Neuronal stem cell (in vitro differentiated cells): ENCODE measurements at regions not wholly inside any gene's neighbourhood (a gene's known extent, or its start where the extent isn't known, plus 50 kb on each side); places are given as distances from the start of the nearest gene placed in this dataset.
A peak's percentile ranks its signal among the peaks of the same experiment; 100 is the strongest.

Experiments used
- DNase-seq: peaks from one replicate; pipeline ENCODE4 v3.0.0-alpha.2; 2013; ENCODE audit warnings: low spot score
- H2AFZ ChIP-seq: one replicate; pipeline ENCODE4 v1.6.1; 2013; ENCODE audit warnings: mild to moderate bottlenecking, low read length, inconsistent platforms
- H2AK5ac ChIP-seq: 2 replicates; pipeline ENCODE4 v1.6.1; 2013; ENCODE audit warnings: low read depth, mild to moderate bottlenecking, inconsistent platforms, low read length, moderate library complexity, mixed read lengths
- H2BK120ac ChIP-seq: 2 replicates; pipeline ENCODE4 v1.6.1; 2013; ENCODE audit warnings: low read depth, mild to moderate bottlenecking, inconsistent platforms, low read length, moderate library complexity, mixed read lengths
- H2BK12ac ChIP-seq: one replicate; pipeline ENCODE4 v1.6.1; 2013; ENCODE audit warnings: low read length, inconsistent platforms
- H2BK15ac ChIP-seq: 2 replicates; pipeline ENCODE4 v1.6.1; 2013; ENCODE audit warnings: mild to moderate bottlenecking, low read length, inconsistent platforms, mixed read lengths
- H2BK5ac ChIP-seq: one replicate; pipeline ENCODE4 v1.6.1; 2013; ENCODE audit warnings: inconsistent platforms, mild to moderate bottlenecking, low read length, moderate library complexity
- H3K14ac ChIP-seq: one replicate; pipeline ENCODE4 v1.6.1; 2013; ENCODE audit warnings: low read length, inconsistent platforms
- H3K18ac ChIP-seq: 2 replicates; pipeline ENCODE4 v1.6.1; 2013; ENCODE audit warnings: low read length, inconsistent platforms
- H3K23ac ChIP-seq: 2 replicates; pipeline ENCODE4 v1.6.1; 2013; ENCODE audit warnings: low read depth, mild to moderate bottlenecking, mixed read lengths, low read length, inconsistent platforms; ENCODE audit not compliant: poor library complexity
- H3K27ac ChIP-seq: replicated peaks from 3 replicates; pipeline ENCODE4 v1.5.1; 2013; ENCODE audit warnings: low read length, inconsistent platforms
- H3K27me3 ChIP-seq, 3 experiments: 2 replicates each; pipeline ENCODE4 v1.6.1; 2013; ENCODE audit warnings: low read length in 3 of 3, mild to moderate bottlenecking in 2 of 3, inconsistent platforms in 1 of 3, low read depth in 1 of 3, mixed read lengths in 1 of 3, moderate library complexity in 1 of 3; ENCODE audit not compliant: control insufficient read depth in 3 of 3, insufficient read depth in 3 of 3
- H3K36me3 ChIP-seq, 2 donors: replicated peaks in 1 of 2; 2 replicates each; pipeline ENCODE4 v1.6.1; 2013; ENCODE audit warnings: low read length in 2 of 2; ENCODE audit not compliant: control insufficient read depth in 2 of 2, insufficient read depth in 2 of 2
- H3K4ac ChIP-seq: 2 replicates; pipeline ENCODE4 v1.6.1; 2013; ENCODE audit warnings: inconsistent platforms, mild to moderate bottlenecking, low read length, moderate library complexity
- H3K4me1 ChIP-seq, 2 donors: 1 replicate in 1 of 2; 2 replicates in 1 of 2; pipeline ENCODE4 v1.6.1; 2013; ENCODE audit warnings: low read length in 2 of 2, low read depth in 1 of 2; ENCODE audit not compliant: control insufficient read depth in 2 of 2, insufficient read depth in 1 of 2
- H3K4me2 ChIP-seq: one replicate; pipeline ENCODE4 v1.6.1; 2013; ENCODE audit warnings: mild to moderate bottlenecking, low read length, inconsistent platforms; ENCODE audit not compliant: insufficient read depth, poor library complexity, severe bottlenecking
- H3K4me3 ChIP-seq, 2 donors: 2 replicates each; pipeline ENCODE4 v1.5.1; 2013; ENCODE audit warnings: low read length in 2 of 2, mild to moderate bottlenecking in 2 of 2, inconsistent platforms in 1 of 2, moderate library complexity in 1 of 2
- H3K79me1 ChIP-seq: one replicate; pipeline ENCODE4 v1.6.1; 2013; ENCODE audit warnings: low read depth, mild to moderate bottlenecking, inconsistent platforms, low read length, moderate library complexity
- H3K9ac ChIP-seq: one replicate; pipeline ENCODE4 v1.6.1; 2013; ENCODE audit warnings: mild to moderate bottlenecking, low read depth, low read length, inconsistent platforms; ENCODE audit not compliant: poor library complexity
- H3K9me3 ChIP-seq, 2 donors: replicated peaks in 1 of 2; 2 replicates each; pipeline versions ENCODE3 to v1.6.1; 2013; ENCODE audit warnings: low read length in 2 of 2, mild to moderate bottlenecking in 2 of 2, inconsistent platforms in 1 of 2, low read depth in 1 of 2, mixed read lengths in 1 of 2, moderate library complexity in 1 of 2; ENCODE audit not compliant: control insufficient read depth in 2 of 2, insufficient read depth in 1 of 2
- H4K8ac ChIP-seq: one replicate; pipeline ENCODE4 v1.6.1; 2013; ENCODE audit warnings: low read depth, mild to moderate bottlenecking, inconsistent platforms, low read length, moderate library complexity
- H4K91ac ChIP-seq: one replicate; pipeline ENCODE4 v1.6.1; 2013; ENCODE audit warnings: low read length, low read depth, mild to moderate bottlenecking, inconsistent platforms; ENCODE audit not compliant: poor library complexity
- WGBS, 2 donors: extraction: QIAGEN DNeasy Blood & Tissue Kit; methylation state at CpG; one replicate each; pipeline ENCODE4 v1.1.7; 2013; ENCODE audit warnings: missing lambda C conversion rate in 2 of 2, mixed read lengths in 1 of 2; ENCODE audit not compliant: insufficient read length in 2 of 2, insufficient replicate concordance in 1 of 2; ENCODE audit errors: extremely low coverage in 2 of 2; 5-methylcytosine and 5-hydroxymethylcytosine counted together

- Histone ChIP-seq H4K91ac (no peak overlapping the region), H3K4ac (no peak overlapping the region), H3K14ac (no peak overlapping the region), H3K36me3 (no peaks in the 10 kb centered on the region), H2BK5ac (no peak overlapping the region), H3K23ac (no peak overlapping the region), H3K4me3 (no peak overlapping the region), H3K4me2 (no peak overlapping the region), H3K27ac (no peak overlapping the region), H3K27me3 (no peaks in the 10 kb centered on the region), H2BK12ac (no peak overlapping the region), H3K9ac (no peak overlapping the region), H2BK120ac (no peak overlapping the region), H3K79me1 (no peaks in the 10 kb centered on the region), H3K9me3 (no peaks in the 10 kb centered on the region), H2AK5ac (no peak overlapping the region), H4K8ac (no peak overlapping the region), H3K4me1 (no peaks in the 10 kb centered on the region), H3K18ac (no peak overlapping the region), H2AFZ (no peak overlapping the region), H2BK15ac (no peak overlapping the region)
- no peak for DNase-seq
- no CpG with 5 or more reads among the region's 2 CpGs for WGBS, 2 donors
Observed at GRCh38 chr14:50053935-50054334, 62.4 kb downstream of the VCPKMT start.

- Histone ChIP-seq H3K27ac (no peak overlapping the region), H3K27me3 (no peaks in the 10 kb centered on the region), H3K9ac (no peak overlapping the region), H2AFZ (no peak overlapping the region), H3K4ac (no peak overlapping the region), H3K4me1 (peaks cover 0 to 4% of the 10 kb centered on the region in 2 donors), H2BK5ac (no peak overlapping the region), H3K79me1 (no peaks in the 10 kb centered on the region), H2BK120ac (no peak overlapping the region), H3K4me2 (no peak overlapping the region), H3K23ac (no peak overlapping the region), H2BK15ac (no peak overlapping the region), H3K9me3 (no peaks in the 10 kb centered on the region), H2AK5ac (no peak overlapping the region), H3K18ac (no peak overlapping the region), H4K91ac (no peak overlapping the region), H2BK12ac (no peak overlapping the region), H3K14ac (no peak overlapping the region), H3K36me3 (no peaks in the 10 kb centered on the region), H4K8ac (no peak overlapping the region), H3K4me3 (no peak overlapping the region)
- DNase-seq: no peak
- WGBS, 2 donors: no CpG with 5 or more reads among the region's 14 CpGs
Observed at GRCh38 chr14:50055461-50056228, 60.7 kb downstream of the VCPKMT start.

GRCh38 chr14:50056435-50056834 lies 59.9 kb downstream of the VCPKMT start:
- Histone ChIP-seq H2BK120ac (no peak overlapping the region), H3K4me2 (no peak overlapping the region), H3K36me3 (no peaks in the 10 kb centered on the region), H4K91ac (no peak overlapping the region), H3K9ac (no peak overlapping the region), H2BK5ac (no peak overlapping the region), H3K27ac (no peak overlapping the region), H3K14ac (no peak overlapping the region), H4K8ac (no peak overlapping the region), H2BK15ac (no peak overlapping the region), H3K23ac (no peak overlapping the region), H3K4me3 (peak overlapping the region in 1 of 2 donors; percentile 24), H2BK12ac (no peak overlapping the region), H2AFZ (no peak overlapping the region), H3K79me1 (no peaks in the 10 kb centered on the region), H3K4ac (no peak overlapping the region), H3K27me3 (no peaks in the 10 kb centered on the region), H3K9me3 (no peaks in the 10 kb centered on the region), H3K4me1 (peaks cover 1 to 4% of the 10 kb centered on the region in 2 donors), H2AK5ac (no peak overlapping the region), H3K18ac (no peak overlapping the region)
- no CpG with 5 or more reads among the region's 16 CpGs for WGBS, 2 donors
- no peak for DNase-seq

- Histone ChIP-seq H3K14ac (no peak overlapping the region), H3K4me1 (peaks cover 8 to 11% of the 10 kb centered on the region in 2 donors), H3K9ac (no peak overlapping the region), H3K4me3 (no peak overlapping the region), H2BK12ac (no peak overlapping the region), H2BK5ac (no peak overlapping the region), H2BK120ac (no peak overlapping the region), H3K9me3 (no peaks in the 10 kb centered on the region), H3K18ac (no peak overlapping the region), H3K36me3 (no peaks in the 10 kb centered on the region), H3K79me1 (no peaks in the 10 kb centered on the region), H2AK5ac (no peak overlapping the region), H3K27ac (no peak overlapping the region), H3K23ac (no peak overlapping the region), H3K4ac (no peak overlapping the region), H4K8ac (no peak overlapping the region), H4K91ac (no peak overlapping the region), H3K27me3 (no peaks in the 10 kb centered on the region), H2BK15ac (no peak overlapping the region), H2AFZ (no peak overlapping the region), H3K4me2 (no peak overlapping the region)
- WGBS, 2 donors: no CpG with 5 or more reads among the region's 5 CpGs
- no peak for DNase-seq
Observed at GRCh38 chr14:50057331-50057730, 59.0 kb downstream of the VCPKMT start.
